GM12865 (cell line): ENCODE measurements at regions not wholly inside any gene's neighbourhood (a gene's known extent, or its start where the extent isn't known, plus 50 kb on each side); places are given as distances from the start of the nearest gene placed in this dataset.

ENCODE experiments used
- DNase-seq: peaks from one replicate; pipeline ENCODE4 v3.0.0; 2010; ENCODE audit warnings: low read depth
- H3K4me3 ChIP-seq: 2 replicates; pipeline ENCODE4 v1.5.1; 2011; ENCODE audit warnings: mild to moderate bottlenecking, low read depth, low read length, control low read depth
- TF ChIP-seq, protein P1 (sequence below): IDR thresholded peaks from 2 replicates; pipeline ENCODE4 v1.5.1; 2011; ENCODE audit warnings: low read length, control low read depth, low read depth, inconsistent platforms; ENCODE audit not compliant: insufficient read depth; ENCODE audit errors: missing control alignments

DNA sequence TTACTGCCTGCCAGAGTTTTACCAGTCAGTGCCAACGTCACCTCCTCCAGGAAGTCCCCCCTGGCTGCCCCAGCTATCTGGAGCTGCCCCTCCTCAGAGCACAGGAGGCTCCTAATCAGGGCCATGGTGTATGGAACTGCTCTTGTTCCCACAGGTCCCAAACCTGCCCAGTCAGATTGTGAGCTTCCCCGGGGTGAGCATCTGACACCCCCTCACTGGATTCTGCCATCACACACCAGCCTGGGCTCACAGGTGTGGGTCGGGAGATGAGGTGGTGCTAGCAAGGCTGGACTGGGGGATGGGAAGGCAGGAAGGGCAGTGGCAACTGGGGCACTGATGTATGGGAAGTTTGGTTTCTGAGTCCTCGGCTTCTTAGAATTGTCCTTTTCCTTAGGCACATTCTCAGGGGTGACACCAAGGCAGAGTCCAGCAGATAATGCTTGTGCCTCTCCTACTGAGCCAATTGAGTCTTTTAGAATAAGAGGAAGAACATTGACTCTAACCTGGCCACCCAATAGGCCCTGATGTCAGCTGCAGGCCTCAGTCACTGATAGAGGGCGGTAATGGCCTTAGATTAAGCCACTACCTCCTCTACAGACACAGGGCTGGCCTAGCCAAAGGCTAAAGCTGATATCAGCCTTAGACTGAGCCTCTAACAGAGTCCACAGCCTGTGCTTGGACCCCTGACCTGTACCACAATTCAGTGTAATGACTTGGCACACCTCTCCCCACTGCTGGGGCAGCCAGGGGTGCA, 107.9 kb downstream of the WSCD1 start:
- DNase-seq: no peak
- TF ChIP-seq, protein P1, sequence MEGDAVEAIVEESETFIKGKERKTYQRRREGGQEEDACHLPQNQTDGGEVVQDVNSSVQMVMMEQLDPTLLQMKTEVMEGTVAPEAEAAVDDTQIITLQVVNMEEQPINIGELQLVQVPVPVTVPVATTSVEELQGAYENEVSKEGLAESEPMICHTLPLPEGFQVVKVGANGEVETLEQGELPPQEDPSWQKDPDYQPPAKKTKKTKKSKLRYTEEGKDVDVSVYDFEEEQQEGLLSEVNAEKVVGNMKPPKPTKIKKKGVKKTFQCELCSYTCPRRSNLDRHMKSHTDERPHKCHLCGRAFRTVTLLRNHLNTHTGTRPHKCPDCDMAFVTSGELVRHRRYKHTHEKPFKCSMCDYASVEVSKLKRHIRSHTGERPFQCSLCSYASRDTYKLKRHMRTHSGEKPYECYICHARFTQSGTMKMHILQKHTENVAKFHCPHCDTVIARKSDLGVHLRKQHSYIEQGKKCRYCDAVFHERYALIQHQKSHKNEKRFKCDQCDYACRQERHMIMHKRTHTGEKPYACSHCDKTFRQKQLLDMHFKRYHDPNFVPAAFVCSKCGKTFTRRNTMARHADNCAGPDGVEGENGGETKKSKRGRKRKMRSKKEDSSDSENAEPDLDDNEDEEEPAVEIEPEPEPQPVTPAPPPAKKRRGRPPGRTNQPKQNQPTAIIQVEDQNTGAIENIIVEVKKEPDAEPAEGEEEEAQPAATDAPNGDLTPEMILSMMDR: no peak
- no peak overlapping the region for H3K4me3 ChIP-seq
